GM13976 (cell line): ENCODE measurements at regions not wholly inside any gene's neighbourhood (a gene's known extent, or its start where the extent isn't known, plus 50 kb on each side); places are given as distances from the start of the nearest gene placed in this dataset.
"Not testable (repeated sequence)": the region's sequence is repeated elsewhere in the genome, so short reads cannot be mapped to it uniquely, and the experiment has no call there.

ENCODE experiments used
- DNase-seq: peaks from one replicate; pipeline ENCODE4 v3.0.0; 2012; ENCODE audit warnings: low spot score
- CTCF ChIP-seq: IDR thresholded peaks from 2 replicates; pipeline ENCODE4 v1.5.1; 2012; ENCODE audit warnings: borderline replicate concordance, mild to moderate bottlenecking; ENCODE audit not compliant: insufficient read depth; ENCODE audit errors: extremely low read depth, missing control alignments, control extremely low read depth
- in situ Hi-C: fragments of 300-500 bp; cut with MboI; formaldehyde crosslinking; loops from one replicate; pipeline ENCODE4 v1.12.0; 2022; ENCODE audit warnings: low sequenced_read_pairs, mixed read lengths, inconsistent platforms; ENCODE audit not compliant: unreplicated experiment

- DNase-seq, in situ Hi-C loops: not testable (repeated sequence)
These were observed 97.5 kb downstream of the ZNF664 start for GRCh38 chr12:124070394-124071074.

GRCh38 chr12:124071075-124071443 is 98.0 kb downstream of the ZNF664 start:
- in situ Hi-C loops = no loop called here
- DNase-seq = no peak
- TF ChIP-seq CTCF = no peak

DNA sequence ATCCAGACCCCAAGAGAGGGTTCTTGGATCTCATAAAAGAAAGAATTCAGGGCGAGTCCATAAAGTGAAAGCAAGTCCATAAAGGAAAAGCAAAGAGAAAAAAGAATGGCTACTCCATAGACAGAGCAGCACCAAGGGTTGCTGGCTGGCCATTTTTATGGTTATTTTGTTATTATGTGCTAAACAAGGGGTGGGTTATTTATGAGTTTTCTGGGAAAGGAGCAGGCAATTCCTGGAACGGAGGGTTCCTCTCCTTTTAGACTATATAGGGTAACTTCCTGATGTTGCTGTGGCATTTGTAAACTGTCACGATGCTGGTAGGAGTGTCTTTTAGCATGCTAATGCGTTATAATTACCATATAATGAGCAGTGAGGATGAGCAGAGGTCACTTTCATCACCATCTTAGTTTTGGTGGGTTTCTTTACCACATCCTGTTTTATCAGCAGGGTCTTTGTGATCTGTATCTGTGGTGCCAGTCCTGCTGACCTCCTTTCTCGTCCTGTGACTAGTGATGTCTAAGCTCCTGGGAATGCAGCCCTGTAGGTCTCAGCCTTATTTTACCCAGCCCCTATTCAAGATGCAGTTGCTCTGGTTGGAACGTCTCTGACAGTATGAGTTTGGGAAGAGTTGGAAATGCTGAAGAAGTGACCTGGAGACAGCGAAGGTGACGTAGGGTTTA is 100.5 kb downstream of the ZNF664 start:
- no peak for DNase-seq
- in situ Hi-C loops = no loop called here
- TF ChIP-seq CTCF = no peak

- in situ Hi-C loops = no loop called here
These were observed 102.8 kb downstream of the ZNF664 start for GRCh38 chr12:124075841-124076240.

DNA sequence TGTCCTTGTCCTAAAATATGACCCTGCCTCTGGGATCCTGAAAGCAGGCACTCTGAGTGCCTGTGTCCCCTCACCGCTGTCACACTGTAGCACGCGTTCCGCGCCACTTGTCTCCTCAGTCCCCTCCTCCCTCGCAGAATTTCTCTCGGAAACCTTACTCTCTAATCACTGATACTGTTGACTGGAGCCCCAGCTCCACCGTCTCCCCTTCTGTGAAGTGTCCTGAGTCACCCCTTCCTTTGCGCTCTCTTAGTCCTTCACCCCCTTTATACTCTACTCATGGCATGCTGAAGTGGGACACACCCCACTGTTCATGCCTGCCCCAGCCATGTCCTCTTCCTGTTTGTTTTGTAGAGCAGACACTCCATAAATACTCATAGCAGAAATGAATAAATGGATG is 104.7 kb downstream of the ZNF664 start:
- in situ Hi-C loops = no loop called here
- no peak for DNase-seq
- TF ChIP-seq CTCF = no peak

More at GRCh38 chr12:124075841-124076240, 102.8 kb downstream of the ZNF664 start:
- no peak for TF ChIP-seq CTCF
- DNase-seq = no peak

DNA sequence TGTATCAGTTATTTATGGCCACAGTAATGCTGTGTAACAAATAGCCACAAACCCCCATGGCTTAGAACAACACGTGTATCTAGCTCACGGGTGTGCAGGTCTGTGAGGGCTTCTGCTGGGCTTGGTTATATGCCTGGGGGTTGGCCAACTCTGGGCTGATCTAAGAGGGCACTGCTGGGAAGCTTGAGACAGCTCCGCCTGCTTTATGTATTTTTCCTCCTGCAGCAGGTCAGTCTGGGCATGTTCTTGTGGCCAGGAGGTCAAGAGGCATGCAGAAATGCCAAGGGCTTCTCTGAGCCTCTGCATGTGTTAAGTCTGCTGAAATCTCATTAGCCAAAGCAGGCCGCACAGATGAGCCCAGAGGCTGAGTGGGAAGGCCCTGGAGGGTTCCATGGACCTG is 105.8 kb downstream of the ZNF664 start:
- DNase-seq = no peak
- TF ChIP-seq CTCF = no peak
- in situ Hi-C loops = no loop called here

GRCh38 chr12:124080649-124081048 is 107.6 kb downstream of the ZNF664 start:
- in situ Hi-C loops = no loop called here
- TF ChIP-seq CTCF = no peak

More at GRCh38 chr12:124080649-124081048, 107.6 kb downstream of the ZNF664 start:
- DNase-seq = no peak
